Small intestine (tissue), 7 donors: ENCODE measurements at regions not wholly inside any gene's neighbourhood (a gene's known extent, or its start where the extent isn't known, plus 50 kb on each side); places are given as distances from the start of the nearest gene placed in this dataset.

Source experiments
- DNase-seq, 2 donors: peaks; one replicate each; pipeline versions ENCODE4 v3.0.0 to v3.0.0-alpha.2; 2013
- FAIRE-seq: peaks from 2 replicates; lab custom pipeline; 2012; peaks lifted over from hg19 to GRCh38; lab: Jason Lieb, UNC
- H3K27ac ChIP-seq, 3 donors: one replicate each; pipeline ENCODE4 v1.5.1; 2013; ENCODE audit warnings: low read length in 2 of 3, mild to moderate bottlenecking in 2 of 3, control low read depth in 1 of 3, inconsistent platforms in 1 of 3, low read depth in 1 of 3, moderate library complexity in 1 of 3
- H3K27me3 ChIP-seq, 3 donors: one replicate each; pipeline ENCODE4 v1.6.1; 2013; ENCODE audit warnings: low read length in 3 of 3, inconsistent platforms in 1 of 3; ENCODE audit not compliant: control insufficient read depth in 3 of 3, insufficient read depth in 3 of 3
- H3K36me3 ChIP-seq, 3 donors: one replicate each; pipeline ENCODE4 v1.6.1; 2013; ENCODE audit warnings: low read length in 3 of 3, inconsistent platforms in 1 of 3, low read depth in 1 of 3, mild to moderate bottlenecking in 1 of 3, moderate library complexity in 1 of 3; ENCODE audit not compliant: control insufficient read depth in 3 of 3, insufficient read depth in 2 of 3
- H3K4me1 ChIP-seq, 3 donors: one replicate each; pipeline ENCODE4 v1.6.1; 2013; ENCODE audit warnings: low read length in 2 of 3, inconsistent platforms in 1 of 3, low read depth in 1 of 3, mild to moderate bottlenecking in 1 of 3, moderate library complexity in 1 of 3; ENCODE audit not compliant: control insufficient read depth in 3 of 3, insufficient read depth in 2 of 3
- H3K4me3 ChIP-seq, 3 donors: one replicate each; pipeline ENCODE4 v1.5.1; 2013; ENCODE audit warnings: low read length in 3 of 3, control low read depth in 1 of 3, inconsistent platforms in 1 of 3, low read depth in 1 of 3, mild to moderate bottlenecking in 1 of 3, moderate library complexity in 1 of 3
- H3K9me3 ChIP-seq, 2 donors: one replicate each; pipeline ENCODE4 v1.6.1; 2013; ENCODE audit warnings: low read depth in 1 of 2, low read length in 1 of 2; ENCODE audit not compliant: control insufficient read depth in 2 of 2, insufficient read depth in 1 of 2
- WGBS, 3 donors: extraction: QIAGEN DNeasy Blood & Tissue Kit; methylation state at CpG; one replicate each; pipeline ENCODE4 v1.1.7; 2013; 5-methylcytosine and 5-hydroxymethylcytosine counted together
- donor health status: healthy with polysubstance abuse.
- donor health status: control.
- donor health status: control.
- donor health status: Bipolar disorder and iron deficiency.
- donor health status: healthy.

GRCh38 chr10:131420867-131421266, 109.3 kb upstream of the TCERG1L start:
- Histone ChIP-seq H3K9me3 (no peaks in the 10 kb centered on the region), H3K4me3 (no peak overlapping the region), H3K27me3 (no peaks in the 10 kb centered on the region), H3K27ac (no peak overlapping the region), H3K4me1 (no peaks in the 10 kb centered on the region), H3K36me3 (no peaks in the 10 kb centered on the region)
- 86 to 93% (median 88%) methylated on average over 1 of the region's 1 CpG for WGBS, 3 donors
- DNase-seq (no peak), FAIRE-seq (no peak)

- no peak for FAIRE-seq
- Histone ChIP-seq H3K9me3 (no peaks in the 10 kb centered on the region), H3K36me3 (no peaks in the 10 kb centered on the region), H3K27me3 (no peaks in the 10 kb centered on the region), H3K27ac (no peak overlapping the region), H3K4me3 (no peak overlapping the region), H3K4me1 (no peaks in the 10 kb centered on the region)
- WGBS, 3 donors = 72 to 83% (median 78%) methylated on average over 5 of the region's 5 CpGs
- DNase-seq = no peak
These were observed 109.9 kb upstream of the TCERG1L start for GRCh38 chr10:131421381-131421780.

- FAIRE-seq (no peak), DNase-seq (no peak)
- H3K4me3 ChIP-seq = no peak overlapping the region
- no peaks in the 10 kb centered on the region for H3K27me3 ChIP-seq
- H3K4me1 ChIP-seq = no peaks in the 10 kb centered on the region
- no peaks in the 10 kb centered on the region for H3K9me3 ChIP-seq
- no peak overlapping the region for H3K27ac ChIP-seq
- no peaks in the 10 kb centered on the region for H3K36me3 ChIP-seq
- 87 to 90% (median 87%) methylated on average over 10 of the region's 10 CpGs for WGBS, 3 donors
These were observed 111.2 kb upstream of the TCERG1L start for GRCh38 chr10:131422731-131423130.

- Histone ChIP-seq H3K4me3 (no peak overlapping the region), H3K27ac (no peak overlapping the region), H3K36me3 (no peaks in the 10 kb centered on the region), H3K27me3 (no peaks in the 10 kb centered on the region), H3K4me1 (no peaks in the 10 kb centered on the region), H3K9me3 (no peaks in the 10 kb centered on the region)
- FAIRE-seq (no peak), DNase-seq (no peak)
- 64 to 76% (median 72%) methylated on average over 6 of the region's 6 CpGs for WGBS, 3 donors
These were observed 112.5 kb upstream of the TCERG1L start for GRCh38 chr10:131424053-131424452.

GRCh38 chr10:131424836-131425491, 113.4 kb upstream of the TCERG1L start:
- 72 to 82% (median 76%) methylated on average over 12 of the region's 12 CpGs for WGBS, 3 donors
- Histone ChIP-seq H3K36me3 (no peaks in the 10 kb centered on the region), H3K4me1 (no peaks in the 10 kb centered on the region), H3K4me3 (no peak overlapping the region), H3K9me3 (no peaks in the 10 kb centered on the region), H3K27me3 (no peaks in the 10 kb centered on the region), H3K27ac (no peak overlapping the region)
- DNase-seq (no peak), FAIRE-seq (no peak)

GRCh38 chr10:131425752-131426533, 114.4 kb upstream of the TCERG1L start:
- Histone ChIP-seq H3K36me3 (no peaks in the 10 kb centered on the region), H3K27ac (no peak overlapping the region), H3K9me3 (no peaks in the 10 kb centered on the region), H3K4me3 (no peak overlapping the region), H3K4me1 (no peaks in the 10 kb centered on the region), H3K27me3 (no peaks in the 10 kb centered on the region)
- 65 to 71% (median 68%) methylated on average over 11 of the region's 11 CpGs for WGBS, 3 donors
- DNase-seq (no peak), FAIRE-seq (no peak)

- no peak for DNase-seq
- Histone ChIP-seq H3K27ac (no peak overlapping the region), H3K4me3 (no peak overlapping the region), H3K27me3 (no peaks in the 10 kb centered on the region), H3K4me1 (no peaks in the 10 kb centered on the region), H3K9me3 (no peaks in the 10 kb centered on the region), H3K36me3 (no peaks in the 10 kb centered on the region)
- FAIRE-seq = no peak
- WGBS, 3 donors = 68 to 83% (median 77%) methylated on average over 9 of the region's 9 CpGs
These were observed 115.0 kb upstream of the TCERG1L start for GRCh38 chr10:131426534-131426898.

- no peaks in the 10 kb centered on the region for H3K9me3 ChIP-seq
- DNase-seq (no peak), FAIRE-seq (no peak)
- 20 to 30% (median 27%) methylated on average over 8 of the region's 8 CpGs for WGBS, 3 donors
- H3K27me3 ChIP-seq = no peaks in the 10 kb centered on the region
- no peak overlapping the region for H3K4me3 ChIP-seq
- no peak overlapping the region for H3K27ac ChIP-seq
- no peaks in the 10 kb centered on the region for H3K36me3 ChIP-seq
- H3K4me1 ChIP-seq = no peaks in the 10 kb centered on the region
These were observed 115.8 kb upstream of the TCERG1L start for GRCh38 chr10:131427281-131427680.
